Common myeloid progenitor, CD34-positive (primary cell): ENCODE measurements at regions not wholly inside any gene's neighbourhood (a gene's known extent, or its start where the extent isn't known, plus 50 kb on each side); places are given as distances from the start of the nearest gene placed in this dataset.

Experiments used
- CTCF ChIA-PET: fragments of 350-600 bp; sonication (Branson Sonifier 250); formaldehyde crosslinking; loops from one replicate; lab custom pipeline; 2021; ENCODE audit warnings: antibody characterized with exemption; lab: Charles Lee
- POLR2A ChIA-PET: fragments of 350-600 bp; sonication (Branson Sonifier 250); formaldehyde crosslinking; loops from one replicate; lab custom pipeline; 2021; ENCODE audit warnings: antibody characterized with exemption; lab: Charles Lee
- DNase-seq, 3 donors: peaks; one replicate each; pipeline versions ENCODE4 v3.0.0 to v3.0.0-alpha.2; 2013
- H3K27ac ChIP-seq, 2 experiments: 1 replicate in 1 of 2; 2 replicates in 1 of 2; pipeline ENCODE4 v1.7.0; 2013; ENCODE audit warnings: inconsistent platforms in 2 of 2, low read length in 2 of 2, mild to moderate bottlenecking in 2 of 2, low read depth in 1 of 2, moderate library complexity in 1 of 2; ENCODE audit not compliant: severe bottlenecking in 2 of 2, insufficient read depth in 1 of 2, poor library complexity in 1 of 2
- H3K27me3 ChIP-seq, 5 experiments: replicated peaks in 2 of 5; 1 replicate in 3 of 5; 2 replicates in 2 of 5; pipeline versions ENCODE4 v1.6.1 to v1.7.0; 2013; ENCODE audit warnings: low read length in 4 of 5, mild to moderate bottlenecking in 2 of 5, moderate library complexity in 2 of 5, inconsistent platforms in 1 of 5; ENCODE audit not compliant: insufficient read depth in 5 of 5, control insufficient read depth in 4 of 5
- H3K36me3 ChIP-seq, 4 experiments: 1 replicate in 2 of 4; 2 replicates in 2 of 4; pipeline versions ENCODE4 v1.6.1 to v1.7.0; 2013; ENCODE audit warnings: low read length in 3 of 4, control low read depth in 1 of 4, mild to moderate bottlenecking in 1 of 4; ENCODE audit not compliant: control insufficient read depth in 4 of 4, insufficient read depth in 4 of 4
- H3K4me1 ChIP-seq, 4 experiments: 1 replicate in 3 of 4; 2 replicates in 1 of 4; pipeline versions ENCODE4 v1.6.1 to v1.7.1; 2013; ENCODE audit warnings: low read length in 3 of 4, mild to moderate bottlenecking in 3 of 4, control low read depth in 1 of 4, inconsistent platforms in 1 of 4, moderate library complexity in 1 of 4; ENCODE audit not compliant: control insufficient read depth in 4 of 4, insufficient read depth in 4 of 4; ENCODE audit errors: control extremely low read depth in 1 of 4
- H3K4me3 ChIP-seq, 7 experiments: 1 replicate in 4 of 7; 2 replicates in 3 of 7; pipeline versions ENCODE4 v1.5.1 to v1.7.0; 2013; ENCODE audit warnings: mild to moderate bottlenecking in 7 of 7, low read length in 6 of 7, moderate library complexity in 6 of 7, inconsistent platforms in 2 of 7, low read depth in 2 of 7, control low read depth in 1 of 7; ENCODE audit not compliant: insufficient read depth in 4 of 7, control insufficient read depth in 1 of 7; ENCODE audit errors: extremely low read depth in 1 of 7
- H3K9me3 ChIP-seq, 5 experiments: 1 replicate in 4 of 5; 2 replicates in 1 of 5; pipeline versions ENCODE4 v1.6.1 to v1.7.1; 2013; ENCODE audit warnings: low read length in 4 of 5, mild to moderate bottlenecking in 2 of 5, inconsistent platforms in 1 of 5, low read depth in 1 of 5, moderate library complexity in 1 of 5; ENCODE audit not compliant: control insufficient read depth in 4 of 5, insufficient read depth in 2 of 5; ENCODE audit errors: control extremely low read depth in 1 of 5
- WGBS: methylation state at CpG from one replicate; pipeline ENCODE4 v1.1.5; 2013; ENCODE audit not compliant: insufficient coverage; 5-methylcytosine and 5-hydroxymethylcytosine counted together

- no peaks in the 10 kb centered on the region for H3K36me3 ChIP-seq
- H3K4me3 ChIP-seq, result no peak overlapping the region
- no peaks in the 10 kb centered on the region for H3K27me3 ChIP-seq
- WGBS, result 100% methylated on average over 1 of the region's 3 CpGs
- CTCF ChIA-PET, result no interaction called here
- no peak overlapping the region for H3K27ac ChIP-seq
- H3K9me3 ChIP-seq, result no peaks in the 10 kb centered on the region
- DNase-seq, result no peak
- POLR2A ChIA-PET, result no interaction called here
- no peaks in the 10 kb centered on the region for H3K4me1 ChIP-seq
These were observed 604.3 kb downstream of the TAFA4 start for GRCh38 chr3:68328049-68328448.

DNA sequence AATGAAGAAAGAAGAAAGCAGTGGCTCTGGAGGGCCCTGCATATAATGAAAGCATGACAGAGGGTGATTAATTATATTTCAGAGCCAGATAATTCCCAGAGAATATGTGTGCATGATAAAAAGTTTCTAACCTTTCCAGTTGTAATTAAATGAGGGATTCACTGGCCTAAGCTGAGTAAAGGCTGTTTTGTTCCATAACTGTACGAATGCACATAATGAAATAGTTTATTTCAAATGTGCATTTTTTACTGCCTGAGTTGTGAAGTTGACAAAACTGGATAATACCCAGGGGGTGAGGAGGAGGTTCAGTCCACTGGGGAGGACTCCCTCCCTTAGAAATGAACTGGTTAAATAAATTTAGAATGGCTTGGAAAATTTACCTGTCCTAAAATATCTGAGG is 616.4 kb downstream of the TAFA4 start:
- Histone ChIP-seq H3K27me3 (no peaks in the 10 kb centered on the region), H3K4me3 (no peak overlapping the region), H3K4me1 (no peaks in the 10 kb centered on the region), H3K9me3 (no peaks in the 10 kb centered on the region), H3K27ac (no peak overlapping the region), H3K36me3 (no peaks in the 10 kb centered on the region)
- ChIA-PET POLR2A (no interaction called here), CTCF (no interaction called here)
- WGBS, result 100% methylated on average over 1 of the region's 1 CpG
- DNase-seq, result no peak

DNA sequence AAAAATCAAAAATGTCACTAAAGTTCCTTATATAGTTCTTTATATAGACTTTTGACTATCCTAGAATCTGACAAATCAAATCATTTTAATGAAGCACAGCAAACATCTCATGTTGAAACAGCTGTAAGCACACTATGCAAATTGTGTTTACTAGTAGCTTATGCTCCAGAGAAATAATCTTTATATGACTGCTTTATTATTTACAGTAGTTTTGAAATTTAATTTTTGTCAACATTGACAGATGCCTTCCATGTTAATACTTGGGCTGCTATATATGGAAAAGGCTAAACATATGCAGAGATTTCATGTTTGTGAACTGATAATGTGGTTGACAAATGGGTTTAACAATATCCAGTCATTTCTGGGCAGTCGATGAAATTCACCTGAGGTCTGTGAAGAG is 616.8 kb downstream of the TAFA4 start:
- no peak for DNase-seq
- 100% methylated on average over 1 of the region's 1 CpG for WGBS

GRCh38 chr3:68306571-68306970 is 625.8 kb downstream of the TAFA4 start:
- no peak overlapping the region for H3K4me3 ChIP-seq
- no peaks in the 10 kb centered on the region for H3K36me3 ChIP-seq
- POLR2A ChIA-PET, result no interaction called here
- CTCF ChIA-PET, result no interaction called here
- no peaks in the 10 kb centered on the region for H3K4me1 ChIP-seq
- no peak overlapping the region for H3K27ac ChIP-seq
- DNase-seq, result peak in 2 of 3 donors; percentile 30 to 34
- H3K27me3 ChIP-seq, result no peaks in the 10 kb centered on the region
- 100% methylated on average over 2 of the region's 2 CpGs for WGBS
- H3K9me3 ChIP-seq, result no peaks in the 10 kb centered on the region

More for the DNA sequence above, 616.8 kb downstream of the TAFA4 start:
- Histone ChIP-seq H3K36me3 (no peaks in the 10 kb centered on the region), H3K27ac (no peak overlapping the region), H3K27me3 (no peaks in the 10 kb centered on the region), H3K4me3 (no peak overlapping the region), H3K4me1 (no peaks in the 10 kb centered on the region), H3K9me3 (no peaks in the 10 kb centered on the region)
- CTCF ChIA-PET, result interaction anchor here (1.3 kb wide), 1 partner anchor 11 kb away, joined by 5 read pairs; no protein-coding TSS in a partner anchor
- POLR2A ChIA-PET, result no interaction called here

GRCh38 chr3:68295457-68295856 is 636.9 kb downstream of the TAFA4 start:
- H3K27me3 ChIP-seq, result no peaks in the 10 kb centered on the region
- H3K27ac ChIP-seq, result no peak overlapping the region
- CTCF ChIA-PET, result no interaction called here
- 100% methylated on average over 1 of the region's 1 CpG for WGBS
- H3K4me3 ChIP-seq, result no peak overlapping the region
- no peaks in the 10 kb centered on the region for H3K4me1 ChIP-seq
- DNase-seq, result no peak
- POLR2A ChIA-PET, result no interaction called here
- H3K36me3 ChIP-seq, result no peaks in the 10 kb centered on the region
- H3K9me3 ChIP-seq, result no peaks in the 10 kb centered on the region

DNA sequence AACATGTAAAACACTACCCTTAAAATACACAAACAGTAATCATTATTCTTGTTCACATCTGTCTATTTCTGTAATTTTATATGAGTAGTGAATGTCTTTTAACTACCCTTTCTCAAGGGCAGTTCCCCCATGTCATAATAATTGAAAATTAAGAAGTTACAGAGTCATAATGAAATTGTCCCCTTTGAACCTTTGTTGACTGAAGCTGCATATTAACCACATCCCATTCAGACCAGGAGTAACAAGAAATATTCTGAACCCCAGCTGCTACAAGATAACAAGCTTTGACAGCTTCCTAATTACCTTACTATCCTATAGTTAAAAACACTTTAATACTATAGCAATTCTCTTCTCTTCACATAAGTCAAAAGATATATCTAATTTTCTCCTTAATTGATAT is 635.9 kb upstream of the SUCLG2 start:
- CTCF ChIA-PET, result no interaction called here
- POLR2A ChIA-PET, result no interaction called here
- H3K9me3 ChIP-seq, result no peaks in the 10 kb centered on the region

GRCh38 chr3:68288085-68288484 is 633.7 kb upstream of the SUCLG2 start:
- POLR2A ChIA-PET, result no interaction called here
- CTCF ChIA-PET, result no interaction called here
- WGBS, result 96% methylated on average over 8 of the region's 8 CpGs

More for the DNA sequence above, 635.9 kb upstream of the SUCLG2 start:
- Histone ChIP-seq H3K4me3 (no peak overlapping the region), H3K4me1 (no peaks in the 10 kb centered on the region), H3K36me3 (no peaks in the 10 kb centered on the region), H3K27me3 (no peaks in the 10 kb centered on the region), H3K27ac (no peak overlapping the region)
- DNase-seq, result no peak

More at GRCh38 chr3:68288085-68288484, 633.7 kb upstream of the SUCLG2 start:
- Histone ChIP-seq H3K9me3 (no peaks in the 10 kb centered on the region), H3K27ac (no peak overlapping the region), H3K4me1 (no peaks in the 10 kb centered on the region), H3K36me3 (no peaks in the 10 kb centered on the region), H3K4me3 (no peak overlapping the region), H3K27me3 (no peaks in the 10 kb centered on the region)
- no peak for DNase-seq
